SK-N-SH (cell line): ENCODE measurements at regions not wholly inside any gene's neighbourhood (a gene's known extent, or its start where the extent isn't known, plus 50 kb on each side); places are given as distances from the start of the nearest gene placed in this dataset.

Experiments used
- CTCF ChIA-PET: fragments of 300-600, 350-600 bp; formaldehyde crosslinking; extraction: SDS; loops from one replicate; lab custom pipeline; 2021; lab: Yijun Ruan, JAX
- POLR2A ChIA-PET: fragments of 350-600 bp; sonication (Branson Sonifier 250); formaldehyde crosslinking; extraction: SDS; loops from one replicate; lab custom pipeline; 2020; ENCODE audit warnings: antibody characterized with exemption, inconsistent platforms; lab: Yijun Ruan, JAX
- DNase-seq: peaks from one replicate; pipeline ENCODE4 v3.0.0; 2012
- H2AFZ ChIP-seq: fragments of 200-600 bp; sonication (generic); 2 replicates; pipeline ENCODE4 v1.8.1; 2016; ENCODE audit warnings: antibody characterized with exemption, mild to moderate bottlenecking, low read depth
- H3F3A ChIP-seq: fragments of 200-600 bp; sonication (generic); replicated peaks from 2 replicates; pipeline ENCODE3; 2016; ENCODE audit warnings: antibody characterized with exemption, mild to moderate bottlenecking; ENCODE audit not compliant: insufficient read depth
- H3K27ac ChIP-seq, 2 experiments: fragments of 200-500 bp in 1 of 2; fragments of 200-600 bp in 1 of 2; sonication (Bioruptor generic) in 1 of 2; sonication (generic), shearing (Covaris generic) in 1 of 2; 2 replicates each; pipeline versions ENCODE4 v1.5.1 to v1.6.1; 2014 to 2016; ENCODE audit warnings: low read depth in 2 of 2, inconsistent platforms in 1 of 2, low read length in 1 of 2, mild to moderate bottlenecking in 1 of 2, mixed read lengths in 1 of 2
- H3K27me3 ChIP-seq: fragments of 200-600 bp; sonication (generic), shearing (Covaris generic); 2 replicates; pipeline ENCODE4 v1.6.1; 2016; ENCODE audit warnings: mixed run types; ENCODE audit not compliant: insufficient read depth
- H3K36me3 ChIP-seq, 2 experiments: fragments of 200-500 bp in 1 of 2; fragments of 200-600 bp in 1 of 2; sonication (Bioruptor generic) in 1 of 2; sonication (generic) in 1 of 2; replicated peaks in 1 of 2; 2 replicates each; pipeline versions ENCODE3 to v1.5.1; 2014 to 2016; ENCODE audit warnings: low read length in 1 of 2, mild to moderate bottlenecking in 1 of 2; ENCODE audit not compliant: insufficient read depth in 2 of 2, control insufficient read depth in 1 of 2
- H3K4me1 ChIP-seq, 2 experiments: fragments of 200-500 bp in 1 of 2; fragments of 200-600 bp in 1 of 2; sonication (Bioruptor generic) in 1 of 2; sonication (generic), shearing (Covaris generic) in 1 of 2; 2 replicates each; pipeline versions ENCODE4 v1.5.1 to v1.6.1; 2014 to 2016; ENCODE audit warnings: low read depth in 1 of 2, low read length in 1 of 2, mixed run types in 1 of 2; ENCODE audit not compliant: insufficient read depth in 2 of 2, control insufficient read depth in 1 of 2
- H3K4me2 ChIP-seq: fragments of 200-600 bp; sonication (generic), shearing (Covaris generic); 2 replicates; pipeline ENCODE4 v1.6.1; 2017; ENCODE audit warnings: mixed run types
- H3K4me3 ChIP-seq, 2 experiments: fragments of 200-500 bp in 1 of 2; fragments of 200-600 bp in 1 of 2; sonication (Bioruptor generic) in 1 of 2; sonication (generic), shearing (Covaris generic) in 1 of 2; 2 replicates each; pipeline versions ENCODE4 v1.5.1 to v1.8.1; 2014 to 2016; ENCODE audit warnings: low read depth in 2 of 2, inconsistent platforms in 1 of 2, low read length in 1 of 2, mild to moderate bottlenecking in 1 of 2, mixed read lengths in 1 of 2, moderate library complexity in 1 of 2
- H3K79me2 ChIP-seq: fragments of 200-600 bp; sonication (generic); 2 replicates; pipeline ENCODE4 v1.8.1; 2017; ENCODE audit warnings: mild to moderate bottlenecking; ENCODE audit not compliant: insufficient read depth
- H3K9ac ChIP-seq: fragments of 200-600 bp; sonication (generic); 2 replicates; pipeline ENCODE4 v1.6.1; 2017; ENCODE audit warnings: mixed run types
- H3K9me2 ChIP-seq: fragments of 200-600 bp; sonication (generic); 2 replicates; pipeline ENCODE4 v1.6.1; 2017; ENCODE audit warnings: mixed run types
- H3K9me3 ChIP-seq: fragments of 200-600 bp; sonication (generic); 2 replicates; pipeline ENCODE4 v1.6.1; 2017; ENCODE audit warnings: mixed run types, mild to moderate bottlenecking, moderate library complexity
- H4K20me1 ChIP-seq: fragments of 200-600 bp; sonication (generic); 2 replicates; pipeline ENCODE4 v1.6.1; 2017; ENCODE audit warnings: mild to moderate bottlenecking, mixed run types; ENCODE audit not compliant: insufficient read depth
- CHD2 ChIP-seq: fragments of 150-350 bp; IDR thresholded peaks from 2 replicates; pipeline ENCODE4 v1.6.1; 2018; ENCODE audit warnings: low read length; ENCODE audit not compliant: partially characterized antibody
- CTCF ChIP-seq: fragments of 200-600 bp; sonication (generic); IDR thresholded peaks from 2 replicates; pipeline ENCODE4 v1.6.1; 2017; ENCODE audit warnings: antibody characterized with exemption, mild to moderate bottlenecking, moderate library complexity
- ELF1 ChIP-seq: IDR thresholded peaks from 2 replicates; pipeline ENCODE4 v1.4.0; 2012
- EP300 ChIP-seq, 2 experiments: IDR thresholded peaks; 2 replicates each; pipeline versions ENCODE4 v1.4.0 to v1.6.1; 2012; ENCODE audit warnings: borderline replicate concordance in 1 of 2, low read depth in 1 of 2, low read length in 1 of 2
- FOSL2 ChIP-seq: IDR thresholded peaks from 2 replicates; pipeline ENCODE4 v1.4.0; 2012; ENCODE audit warnings: low read depth, mild to moderate bottlenecking, moderate library complexity, borderline replicate concordance
- FOXM1 ChIP-seq: IDR thresholded peaks from 2 replicates; pipeline ENCODE4 v1.4.0; 2012; ENCODE audit warnings: low read depth, mild to moderate bottlenecking
- IRF3 ChIP-seq: fragments of 150-350 bp; IDR thresholded peaks from 2 replicates; pipeline ENCODE4 v1.6.1; 2016; ENCODE audit warnings: mild to moderate bottlenecking, low read depth, low read length
- JUND ChIP-seq: IDR thresholded peaks from 2 replicates; pipeline ENCODE4 v1.4.0; 2012
- MEF2A ChIP-seq: IDR thresholded peaks from 2 replicates; pipeline ENCODE4 v1.4.0; 2012; ENCODE audit warnings: low read depth, borderline replicate concordance
- MXI1 ChIP-seq: IDR thresholded peaks from 2 replicates; pipeline ENCODE4 v1.6.1; 2012; ENCODE audit warnings: mild to moderate bottlenecking, low read depth, low read length, improper control_type of control experiment
- RCOR1 ChIP-seq: fragments of 150-350 bp; IDR thresholded peaks from 2 replicates; pipeline ENCODE4 v1.6.1; 2017; ENCODE audit warnings: antibody characterized with exemption, low read length
- REST ChIP-seq: IDR thresholded peaks from 2 replicates; pipeline ENCODE4 v1.6.1; 2012; ENCODE audit warnings: mild to moderate bottlenecking, low read depth, low read length, moderate library complexity
- SIN3A ChIP-seq: IDR thresholded peaks from 2 replicates; pipeline ENCODE4 v1.6.1; 2012; ENCODE audit warnings: low read depth, mild to moderate bottlenecking, low read length, moderate library complexity, borderline replicate concordance
- SMC3 ChIP-seq: IDR thresholded peaks from 2 replicates; pipeline ENCODE4 v1.6.1; 2012; ENCODE audit warnings: low read depth, low read length, improper control_type of control experiment
- TAF1 ChIP-seq: IDR thresholded peaks from 2 replicates; pipeline ENCODE4 v1.6.1; 2012; ENCODE audit warnings: low read depth, mild to moderate bottlenecking, low read length, moderate library complexity, borderline replicate concordance
- TCF12 ChIP-seq: IDR thresholded peaks from 2 replicates; pipeline ENCODE4 v1.4.0; 2012
- USF1 ChIP-seq: IDR thresholded peaks from 2 replicates; pipeline ENCODE4 v1.4.0; 2012; ENCODE audit warnings: low read depth, borderline replicate concordance
- YY1 ChIP-seq: IDR thresholded peaks from 2 replicates; pipeline ENCODE4 v1.4.0; 2012; ENCODE audit warnings: low read depth, mild to moderate bottlenecking
- WGBS: methylation state at CpG from one replicate; pipeline ENCODE4 v1.1.6; 2017; ENCODE audit warnings: low lambda C conversion rate; 5-methylcytosine and 5-hydroxymethylcytosine counted together
- TF ChIP-seq, protein P1 (sequence below): IDR thresholded peaks from 2 replicates; pipeline ENCODE4; 2012

DNA sequence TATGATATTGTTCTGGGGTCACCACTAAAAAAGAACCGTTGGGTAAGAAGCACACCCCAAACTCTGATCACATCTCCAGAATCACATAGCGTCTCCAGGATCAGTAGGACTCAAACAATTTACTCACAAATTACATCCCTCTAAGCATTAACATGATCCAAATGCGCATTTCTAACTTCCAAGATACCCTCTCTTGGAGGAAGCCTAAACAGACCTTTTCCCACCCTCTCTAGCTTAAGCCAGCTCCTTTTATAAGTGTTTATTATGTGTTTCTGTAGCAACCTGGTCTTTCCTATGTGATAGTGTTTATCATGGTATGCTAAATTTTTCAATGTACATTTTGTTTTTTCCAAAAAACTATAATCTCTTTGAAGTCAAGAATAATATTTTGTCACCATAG is 1846.5 kb downstream of the OLFM4 start:
- no peak for DNase-seq
- Histone ChIP-seq H3K4me2 (no peak overlapping the region), H3K27me3 (no peaks in the 10 kb centered on the region), H3K36me3 (no peaks in the 10 kb centered on the region), H3K27ac (no peak overlapping the region), H3K4me1 (no peaks in the 10 kb centered on the region), H3K9me2 (no peaks in the 10 kb centered on the region; the same call in 1 of the 2 replicates), H3K79me2 (no peaks in the 10 kb centered on the region), H3F3A (no peaks in the 10 kb centered on the region), H4K20me1 (no peaks in the 10 kb centered on the region), H3K9ac (no peak overlapping the region), H3K9me3 (no peaks in the 10 kb centered on the region), H2AFZ (no peak overlapping the region), H3K4me3 (no peak overlapping the region)
- ChIA-PET POLR2A (no interaction called here), CTCF (no interaction called here)
- 9% methylated on average over 3 of the region's 3 CpGs for WGBS
- no peak for TF ChIP-seq SIN3A
- TF ChIP-seq MEF2A = no peak
- no peak for TF ChIP-seq RCOR1
- no peak for TF ChIP-seq EP300 (IDR thresholded peaks at IDR 0.05; ENCODE audit: borderline replicate concordance in 1 of 2, low read depth in 1 of 2, low read length in 1 of 2)
- TF ChIP-seq SMC3 = no peak
- TF ChIP-seq IRF3 = no peak
- no peak for TF ChIP-seq TAF1
- TF ChIP-seq, protein P1, sequence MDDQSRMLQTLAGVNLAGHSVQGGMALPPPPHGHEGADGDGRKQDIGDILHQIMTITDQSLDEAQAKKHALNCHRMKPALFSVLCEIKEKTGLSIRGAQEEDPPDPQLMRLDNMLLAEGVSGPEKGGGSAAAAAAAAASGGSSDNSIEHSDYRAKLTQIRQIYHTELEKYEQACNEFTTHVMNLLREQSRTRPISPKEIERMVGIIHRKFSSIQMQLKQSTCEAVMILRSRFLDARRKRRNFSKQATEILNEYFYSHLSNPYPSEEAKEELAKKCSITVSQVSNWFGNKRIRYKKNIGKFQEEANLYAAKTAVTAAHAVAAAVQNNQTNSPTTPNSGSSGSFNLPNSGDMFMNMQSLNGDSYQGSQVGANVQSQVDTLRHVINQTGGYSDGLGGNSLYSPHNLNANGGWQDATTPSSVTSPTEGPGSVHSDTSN = no peak
- no peak for TF ChIP-seq REST
- no peak for TF ChIP-seq ELF1
- no peak for TF ChIP-seq USF1
- TF ChIP-seq FOSL2 = no peak
- TF ChIP-seq YY1 = no peak
- TF ChIP-seq CTCF = no peak
- TF ChIP-seq CHD2 = no peak
- no peak for TF ChIP-seq TCF12
- no peak for TF ChIP-seq JUND
- no peak for TF ChIP-seq MXI1
- TF ChIP-seq FOXM1 = no peak
